AG20443 (cell line): ENCODE measurements at regions not wholly inside any gene's neighbourhood (a gene's known extent, or its start where the extent isn't known, plus 50 kb on each side); places are given as distances from the start of the nearest gene placed in this dataset.
"Not testable (repeated sequence)": the region's sequence is repeated elsewhere in the genome, so short reads cannot be mapped to it uniquely, and the experiment has no call there.

ENCODE experiments used
- DNase-seq: peaks from one replicate; pipeline ENCODE4 v3.0.0; 2012; ENCODE audit warnings: low spot score, mixed read lengths

DNA sequence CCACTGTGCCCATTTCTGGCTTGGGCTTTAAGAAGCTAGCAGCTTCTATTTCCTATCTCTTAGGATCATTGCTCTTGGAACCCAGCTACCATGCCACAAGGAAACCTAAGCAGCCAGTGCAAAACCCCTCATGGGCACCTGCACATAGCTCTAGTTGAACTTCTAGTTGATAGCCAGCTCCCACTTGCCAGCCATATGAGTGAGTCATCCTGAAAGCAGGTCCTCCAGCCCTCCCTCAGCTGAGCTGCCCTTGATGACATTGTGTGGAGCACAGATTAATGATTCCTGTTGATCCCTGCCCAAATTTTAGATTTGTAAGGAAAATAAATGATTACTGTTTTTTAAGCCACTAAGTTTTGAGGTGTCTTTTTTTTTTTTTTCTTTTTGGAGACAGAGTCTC, 234.2 kb upstream of the FBXO33 start:
- DNase-seq = no peak

DNA sequence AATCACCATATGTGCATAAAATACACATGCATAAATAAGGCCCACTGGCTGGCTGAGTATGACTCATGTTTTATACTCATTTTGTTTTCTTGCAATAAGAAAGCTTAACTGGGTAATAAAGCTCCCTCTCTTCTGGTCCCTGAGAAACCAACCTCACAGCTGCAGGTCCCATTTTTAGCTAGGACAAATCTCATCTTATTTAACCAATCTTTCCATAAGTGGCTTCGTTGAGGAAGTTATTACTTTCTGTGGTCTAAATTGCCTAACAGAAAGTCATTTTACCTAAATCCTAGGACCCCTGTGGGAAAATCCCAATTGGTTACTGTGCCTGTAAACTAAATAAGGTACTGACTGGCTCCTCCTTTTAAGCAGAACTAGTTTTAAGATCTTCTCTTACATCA, 232.8 kb upstream of the FBXO33 start:
- DNase-seq = no peak

DNA sequence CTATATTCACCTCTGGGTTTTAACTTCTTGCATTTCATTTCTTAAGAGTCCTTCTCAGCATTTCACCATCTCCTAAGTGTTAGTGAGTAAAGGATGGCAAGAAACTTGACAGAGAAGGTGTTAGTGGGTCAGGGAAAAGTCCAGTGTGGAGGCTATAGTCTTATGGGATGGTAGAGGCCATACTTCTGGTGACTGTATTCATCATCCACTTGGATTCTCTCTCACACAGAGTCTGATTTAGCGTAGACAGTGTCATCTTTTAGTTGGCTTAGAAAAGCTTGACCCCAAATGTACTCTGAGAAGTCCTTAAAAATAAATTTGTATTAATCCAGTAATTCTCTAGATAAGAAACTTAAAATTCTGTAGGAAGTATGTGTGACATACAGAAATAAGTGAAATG, 232.4 kb upstream of the FBXO33 start:
- DNase-seq = no peak

DNA sequence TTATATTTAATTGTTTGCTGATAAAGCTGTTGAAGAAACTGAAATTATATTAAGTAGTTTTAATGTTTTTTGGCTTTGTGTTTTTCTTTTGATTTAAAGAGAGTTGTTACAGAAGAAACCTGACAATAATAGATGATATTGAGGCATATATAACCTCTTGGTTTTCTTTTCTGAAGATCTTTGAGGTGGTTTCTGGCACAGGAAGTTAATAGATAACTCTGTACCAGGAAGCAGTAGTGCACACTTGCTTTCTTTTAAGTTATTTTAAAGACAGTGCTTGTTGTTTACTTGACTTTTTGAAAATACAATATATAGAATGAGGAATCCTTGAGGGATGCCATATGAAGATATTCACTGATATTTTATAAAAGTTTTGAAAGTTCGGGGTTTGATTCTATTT, 209.0 kb upstream of the FBXO33 start:
- no peak for DNase-seq

DNA sequence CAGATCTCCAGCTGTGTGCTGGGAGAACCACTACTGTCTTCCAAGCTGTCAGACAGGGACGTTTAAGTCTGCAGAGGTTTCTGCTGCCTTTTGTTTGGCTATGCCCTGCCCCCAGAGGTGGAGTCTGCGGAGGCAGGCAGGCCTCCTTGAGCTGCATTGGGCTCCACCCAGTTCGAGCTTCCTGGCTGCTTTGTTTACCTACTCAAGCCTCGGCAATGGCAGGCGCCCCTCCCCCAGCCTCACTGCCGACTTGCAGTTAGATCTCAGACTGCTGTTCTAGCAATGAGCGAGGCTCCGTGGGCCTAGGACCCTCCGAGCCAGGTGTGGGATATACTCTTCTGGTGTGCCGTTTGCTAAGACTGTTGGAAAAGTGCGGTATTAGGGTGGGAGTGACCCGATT, 206.8 kb upstream of the FBXO33 start:
- DNase-seq = not testable (repeated sequence)

DNA sequence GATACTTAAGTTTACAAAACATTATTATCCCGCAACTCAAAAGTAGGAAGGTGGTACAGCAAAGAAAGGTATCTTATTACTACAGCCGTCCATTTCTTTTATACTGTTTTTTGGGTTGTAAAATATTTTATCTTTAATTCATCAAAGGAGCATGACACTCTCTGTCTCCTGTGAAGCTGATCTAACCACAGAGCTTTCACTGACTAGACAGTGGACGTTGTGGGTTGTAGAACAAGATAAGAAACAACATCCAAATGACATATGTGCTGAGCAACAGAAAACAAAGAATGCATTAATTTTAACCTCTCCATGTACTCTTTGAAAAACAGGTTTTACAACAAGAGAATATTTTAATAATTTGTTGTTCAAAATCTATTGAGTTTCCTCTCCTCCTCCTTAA, 195.9 kb upstream of the FBXO33 start:
- DNase-seq = no peak

DNA sequence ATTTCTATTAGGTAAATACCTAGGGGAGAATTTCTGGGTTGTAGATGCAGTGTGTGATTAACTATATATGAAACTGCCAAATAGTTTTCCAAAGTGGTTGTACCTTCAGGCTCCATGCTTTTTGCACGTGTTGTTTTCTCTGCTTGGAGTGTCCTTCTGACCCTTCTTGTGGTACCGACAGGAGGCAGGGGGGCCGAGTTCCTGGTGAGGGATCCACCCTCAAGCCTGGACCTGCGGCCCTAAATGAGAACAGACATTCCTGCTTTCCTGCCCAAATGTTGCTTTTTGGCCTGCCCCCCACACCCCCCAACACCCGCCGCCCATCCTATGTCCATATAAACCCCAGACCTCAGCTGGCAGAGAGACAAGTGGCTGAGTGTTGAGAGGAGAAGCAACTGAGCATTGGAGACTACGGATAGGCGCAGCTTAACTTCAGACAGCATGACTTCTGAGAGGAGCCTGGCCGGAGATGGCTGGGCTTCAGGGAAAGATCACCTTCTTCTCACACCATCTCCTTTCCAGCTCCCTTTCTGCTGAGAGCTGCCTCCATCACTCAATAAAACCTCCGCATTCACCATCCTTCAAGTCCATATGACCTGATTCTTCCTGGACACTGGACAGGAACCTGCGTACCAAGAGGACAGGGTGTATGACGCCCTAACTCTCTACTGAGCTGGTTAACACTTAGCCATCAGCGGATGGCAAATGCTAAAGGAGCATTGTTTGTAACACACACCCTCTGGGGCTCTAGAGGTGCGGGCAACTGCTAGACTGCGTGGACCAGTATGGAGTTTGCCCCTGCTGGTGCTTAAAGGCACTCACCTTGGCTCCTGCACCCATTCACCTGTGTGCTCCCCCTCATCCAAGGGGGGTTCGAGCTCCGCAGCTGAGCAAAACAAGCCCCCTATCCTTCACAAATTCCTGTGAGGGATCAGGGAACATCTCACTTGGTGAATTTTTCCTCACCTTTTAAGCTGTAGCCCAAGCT, 194.7 kb upstream of the FBXO33 start:
- DNase-seq = no peak

DNA sequence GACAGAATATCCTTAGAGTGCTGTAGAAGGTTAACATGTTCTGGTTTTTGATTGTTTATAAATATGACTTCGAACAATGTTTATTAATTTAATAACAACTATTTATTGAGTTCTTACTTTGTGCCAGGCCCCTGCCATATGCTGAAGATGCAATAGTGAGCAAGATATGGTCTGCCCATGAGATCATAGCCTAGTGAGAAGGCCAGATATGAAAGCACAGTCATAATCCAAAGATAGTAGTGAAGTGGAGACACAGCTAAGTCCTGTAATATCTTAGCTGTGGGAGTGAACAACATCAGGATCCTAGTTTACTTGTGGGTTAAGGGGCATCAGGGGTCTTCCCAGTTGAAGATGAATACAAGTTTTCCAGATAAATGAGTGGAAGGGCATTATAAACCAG, 189.4 kb upstream of the FBXO33 start:
- DNase-seq = no peak

DNA sequence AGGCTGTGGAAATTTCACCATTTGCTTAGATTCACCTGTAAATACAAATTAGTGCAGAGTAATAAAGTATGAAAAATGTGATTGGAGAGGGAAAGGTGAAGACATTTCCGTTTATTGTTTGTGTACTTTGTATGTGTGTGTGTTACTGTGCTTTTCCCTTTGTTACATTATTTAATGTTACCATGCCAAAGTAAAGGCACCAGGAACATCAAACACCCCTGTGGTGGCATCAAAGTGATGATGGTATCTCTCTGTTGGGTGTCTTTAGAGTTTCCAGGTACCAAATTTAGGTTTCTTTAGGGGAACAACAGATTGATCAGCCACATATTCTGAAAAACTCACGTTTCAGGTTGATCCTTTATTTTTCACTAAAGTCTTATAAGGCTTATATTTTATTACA, 189.0 kb upstream of the FBXO33 start:
- no peak for DNase-seq

DNA sequence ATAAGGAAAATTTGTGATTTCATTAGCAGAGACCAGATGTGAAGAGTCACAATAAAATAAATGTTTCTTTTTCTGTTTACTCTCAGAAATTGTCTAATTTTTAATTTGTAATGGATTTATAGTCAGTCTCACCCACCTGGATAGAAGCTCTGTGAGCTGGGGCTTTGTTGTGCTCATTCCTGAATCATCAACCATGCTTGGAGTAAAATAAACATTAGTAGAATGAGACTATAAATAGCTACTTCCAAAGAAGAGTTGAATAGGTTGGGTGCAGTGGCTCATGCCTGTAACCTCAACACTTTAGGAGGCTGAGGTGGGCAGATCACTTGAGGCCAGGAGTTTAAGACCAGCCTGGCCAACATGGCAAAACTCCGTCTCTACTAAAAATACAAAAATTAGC, 185.3 kb upstream of the FBXO33 start:
- no peak for DNase-seq

DNA sequence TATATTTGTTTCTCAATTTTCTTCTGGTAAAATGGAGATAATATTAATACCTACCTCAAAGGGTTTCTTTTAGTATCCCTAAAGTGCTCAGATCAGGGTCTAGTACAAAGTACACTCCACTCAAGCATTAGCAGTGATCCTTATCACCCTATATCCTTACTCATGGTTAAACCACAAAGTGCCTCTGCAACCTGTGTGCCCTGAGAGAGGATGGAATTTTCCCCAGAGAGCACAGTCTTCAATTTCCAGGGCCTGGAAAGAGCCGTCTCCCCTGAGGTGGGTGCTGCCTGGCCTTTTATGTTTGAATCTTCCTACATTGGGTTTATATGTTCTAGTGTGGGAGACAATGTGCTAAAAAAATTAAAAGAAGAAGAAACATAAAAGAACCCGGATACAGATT, 183.1 kb upstream of the FBXO33 start:
- DNase-seq = no peak

DNA sequence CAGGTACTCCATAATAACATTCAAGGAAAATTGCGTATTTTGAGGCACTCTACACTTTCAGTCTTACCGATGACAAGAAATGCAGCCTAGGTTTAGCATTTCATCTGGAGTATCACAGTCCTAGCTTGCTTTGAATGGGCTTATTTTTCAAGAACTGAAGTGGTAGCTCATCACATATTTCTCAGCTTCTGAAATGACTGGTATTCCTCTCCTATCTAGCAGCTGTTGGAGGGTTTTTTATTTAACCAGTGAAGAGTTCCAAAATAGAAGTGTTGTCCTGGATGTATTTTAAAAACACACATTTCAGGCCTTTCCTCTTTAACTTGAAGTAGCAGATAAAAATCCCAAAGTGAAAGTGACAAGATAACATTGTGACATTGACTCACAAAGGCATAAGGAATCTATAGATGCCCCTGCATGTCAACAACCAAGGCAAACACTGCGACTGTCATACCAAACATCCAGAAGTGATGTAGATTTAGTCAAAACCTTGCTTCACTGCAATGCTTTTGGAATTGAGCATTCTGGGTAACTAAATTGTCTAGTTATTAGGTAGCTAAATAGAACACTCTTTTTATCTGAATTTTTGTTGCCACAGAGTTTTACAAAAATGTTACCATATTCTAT, 182.2 kb upstream of the FBXO33 start:
- no peak for DNase-seq

DNA sequence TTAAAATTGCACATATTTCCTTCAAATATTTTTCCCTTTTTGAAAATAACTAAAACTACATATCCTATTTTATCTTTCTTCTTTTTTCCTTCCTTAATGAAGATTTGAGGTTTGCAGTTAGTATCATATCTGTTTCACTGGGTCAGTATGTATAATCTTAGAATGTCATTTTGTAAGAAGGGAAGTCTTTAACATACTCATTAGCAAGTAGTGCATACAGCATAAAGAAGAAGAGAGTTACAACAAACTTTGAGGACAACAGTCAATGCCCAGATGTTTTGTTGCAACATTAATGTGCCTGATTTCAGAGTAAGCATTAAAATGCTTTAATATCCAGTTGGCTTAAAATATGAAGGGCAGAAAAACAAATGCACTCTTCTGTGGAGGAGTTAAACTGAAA, 176.9 kb upstream of the FBXO33 start:
- no peak for DNase-seq

DNA sequence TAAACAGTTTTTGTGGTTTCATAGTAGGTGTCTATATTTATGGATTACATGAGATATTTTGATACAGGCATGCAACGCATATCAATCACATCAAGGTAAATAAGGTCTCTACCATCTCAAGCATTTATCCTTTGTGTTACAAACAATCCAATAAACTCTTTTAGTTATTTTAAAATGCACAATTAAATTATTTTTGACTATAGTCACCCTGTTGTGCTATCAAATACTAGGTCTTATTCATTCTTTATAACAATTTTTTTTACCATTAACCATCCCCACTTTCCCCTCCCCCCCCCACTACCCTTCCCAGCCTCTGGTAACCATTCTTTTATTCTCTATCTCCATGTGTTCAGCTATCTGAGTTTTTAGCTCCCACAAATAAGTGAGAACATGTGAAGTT, 175.7 kb upstream of the FBXO33 start:
- DNase-seq = no peak

DNA sequence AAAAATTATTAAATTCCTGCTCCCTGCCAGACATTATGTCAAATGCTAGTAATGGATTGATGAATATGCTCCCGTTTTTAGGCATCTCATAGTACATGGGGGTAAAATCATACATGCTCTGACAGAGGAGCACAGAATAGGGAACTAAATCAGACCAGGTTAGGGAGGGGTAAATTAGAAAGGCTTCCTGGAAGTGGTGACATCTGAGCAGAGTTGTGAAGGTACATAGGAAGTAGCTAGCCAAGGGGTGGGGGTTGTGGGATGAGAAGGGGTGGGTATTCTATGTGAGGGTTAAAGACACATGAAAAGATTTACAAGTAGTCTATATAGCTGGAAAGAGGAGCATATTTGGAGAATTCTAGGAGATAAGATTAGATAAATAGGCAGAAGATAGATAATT, 171.7 kb upstream of the FBXO33 start:
- DNase-seq = no peak

DNA sequence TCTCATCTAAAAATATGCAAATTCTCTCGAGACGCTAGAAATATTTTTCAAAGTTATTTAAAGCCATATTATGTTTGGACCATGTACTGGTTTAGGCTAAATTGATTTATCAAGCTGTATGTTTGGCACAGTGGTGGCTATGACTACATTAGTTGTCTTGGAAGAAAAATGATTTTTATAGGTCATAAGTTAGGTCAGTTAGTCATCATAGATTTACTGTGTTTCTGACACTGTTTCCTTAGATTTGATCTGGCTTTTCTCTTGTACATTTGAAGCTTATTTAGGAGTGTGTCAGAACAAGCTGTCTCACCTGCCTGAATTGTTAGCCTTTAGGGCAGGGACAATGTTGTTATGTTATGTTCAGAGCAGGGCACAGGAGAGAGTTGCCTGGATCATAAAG, 161.1 kb upstream of the FBXO33 start:
- no peak for DNase-seq

DNA sequence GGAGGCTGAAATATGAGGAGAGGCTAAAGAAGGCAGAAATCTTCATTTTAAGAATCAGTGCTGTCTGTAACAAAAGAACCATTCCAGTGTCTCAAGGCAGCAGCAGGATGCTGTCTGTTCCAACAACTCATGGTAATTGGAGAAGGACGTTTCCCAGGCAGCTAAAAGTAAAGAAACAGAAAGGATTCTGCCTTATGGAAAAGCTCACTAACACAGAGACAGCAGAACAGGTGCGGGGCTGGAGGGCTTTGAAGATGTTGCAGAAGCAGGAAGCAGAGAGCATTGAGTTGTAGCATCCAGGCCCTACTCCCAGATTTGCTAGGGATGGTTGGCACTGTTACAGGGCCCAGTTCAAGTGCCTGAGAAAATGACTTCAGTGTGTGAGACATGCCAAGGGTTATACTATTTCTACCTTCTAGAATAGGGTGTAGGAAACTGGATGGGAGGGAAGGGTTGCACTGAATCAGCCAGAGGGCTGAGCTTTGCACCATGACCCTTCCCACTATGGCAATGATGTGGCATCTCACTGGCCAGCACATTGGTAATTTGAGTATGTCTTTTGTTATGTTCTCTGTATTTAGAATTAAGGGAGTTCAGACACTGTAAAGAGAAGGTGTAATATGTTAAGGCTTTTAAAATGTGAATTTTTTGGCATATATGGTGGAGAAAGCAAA, 160.0 kb upstream of the FBXO33 start:
- DNase-seq = no peak

DNA sequence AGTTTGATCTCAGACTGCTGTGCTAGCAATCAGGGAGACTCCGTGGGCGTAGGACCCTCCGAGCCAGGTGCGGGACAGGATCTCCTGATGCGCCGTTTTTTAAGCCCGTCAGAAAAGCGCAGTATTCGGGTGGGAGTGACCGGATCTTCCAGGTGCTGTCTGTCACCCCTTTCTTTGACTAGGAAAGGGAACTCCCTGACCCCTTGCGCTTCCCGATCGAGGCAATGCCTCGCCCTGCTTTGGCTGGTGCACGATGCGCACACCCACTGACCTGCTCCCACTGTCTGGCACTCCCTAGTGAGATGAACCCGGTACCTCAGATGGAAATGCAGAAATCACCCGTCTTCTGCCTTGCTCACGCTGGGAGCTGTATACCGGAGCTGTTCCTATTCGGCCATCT, 157.6 kb upstream of the FBXO33 start:
- DNase-seq = not testable (repeated sequence)

DNA sequence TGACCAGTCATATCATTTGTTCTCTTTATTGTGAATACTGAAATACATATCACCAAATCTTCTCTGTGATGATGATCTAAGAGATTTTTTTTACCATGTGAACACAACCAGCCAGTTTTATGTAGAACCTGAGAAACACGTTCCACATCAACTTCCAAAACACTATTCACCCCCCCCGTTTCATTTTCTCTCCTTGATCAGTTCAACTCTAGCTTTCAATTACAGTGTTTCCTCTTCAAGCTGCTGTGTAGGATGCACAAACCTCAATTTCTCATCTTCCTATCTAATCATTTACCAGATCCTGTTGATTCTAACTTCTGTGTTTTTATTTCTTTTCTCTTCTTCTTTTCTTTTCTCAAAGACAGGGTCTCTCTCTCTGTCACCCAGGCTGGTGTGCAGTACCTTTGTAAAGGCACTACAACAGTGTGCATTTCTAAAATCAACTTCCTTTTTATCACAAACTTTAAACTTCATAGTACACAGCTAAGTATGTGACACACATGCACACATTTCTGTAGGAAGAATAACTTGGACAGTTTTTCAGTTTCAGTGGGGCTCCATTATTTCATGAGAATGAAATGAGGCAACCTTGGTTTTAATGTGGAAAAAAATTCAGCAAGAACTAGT, 149.9 kb upstream of the FBXO33 start:
- DNase-seq = no peak

DNA sequence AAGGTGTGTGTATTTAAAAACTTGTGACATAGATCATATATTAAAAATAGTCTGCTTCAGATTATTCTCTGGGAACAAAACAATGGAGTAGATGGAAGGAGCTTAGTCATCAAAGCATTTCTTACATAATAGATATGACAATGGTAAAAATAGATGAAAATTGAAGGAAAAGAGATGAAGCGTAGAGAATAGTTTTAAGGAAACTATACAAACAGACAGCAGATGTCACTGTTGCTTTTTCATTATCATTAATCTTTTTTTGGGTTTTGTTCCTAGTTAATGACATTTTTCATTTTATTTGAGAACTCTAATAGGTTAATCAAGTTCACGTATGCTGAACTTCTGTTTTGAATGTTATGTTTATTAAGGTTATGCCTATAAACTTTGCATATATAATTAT, 149.2 kb upstream of the FBXO33 start:
- no peak for DNase-seq

DNA sequence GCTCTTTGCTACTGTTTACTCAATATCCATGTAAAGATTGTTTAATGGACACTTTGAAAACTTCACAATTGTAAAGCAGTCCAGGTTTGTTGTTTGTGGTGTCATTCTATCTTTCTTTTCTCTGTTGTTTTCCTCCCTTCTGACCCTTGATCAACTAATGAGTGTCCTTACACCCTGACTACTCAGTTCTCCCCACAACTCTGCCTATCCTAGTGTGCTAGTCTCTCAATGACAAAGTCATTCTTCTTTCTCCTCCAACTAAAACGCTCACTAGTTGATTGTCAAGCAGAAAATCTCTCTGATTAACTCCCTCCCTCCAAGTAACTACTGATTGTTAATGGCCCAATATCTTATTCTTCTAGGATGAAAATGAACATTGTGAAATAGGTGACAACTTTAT, 148.5 kb upstream of the FBXO33 start:
- DNase-seq = no peak

DNA sequence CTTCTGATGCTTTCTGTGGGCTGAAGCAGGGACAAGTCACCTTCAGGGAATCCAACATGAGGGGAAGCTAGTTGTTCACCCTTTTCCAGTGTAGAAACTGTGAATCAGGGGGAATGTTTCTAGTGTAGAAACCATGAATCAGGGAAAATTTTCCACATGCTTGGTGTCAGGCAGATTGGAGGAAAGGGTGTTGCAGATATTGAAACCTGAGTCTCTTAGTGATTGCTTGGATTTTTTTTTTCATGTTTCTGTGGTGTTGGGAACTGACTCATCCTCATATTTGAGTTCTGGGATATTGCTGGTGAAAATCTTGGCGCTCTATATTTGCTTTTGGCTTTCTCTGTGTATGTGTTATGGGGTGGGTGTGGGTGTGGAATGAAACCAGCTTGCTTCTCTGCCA, 144.5 kb upstream of the FBXO33 start:
- no peak for DNase-seq

DNA sequence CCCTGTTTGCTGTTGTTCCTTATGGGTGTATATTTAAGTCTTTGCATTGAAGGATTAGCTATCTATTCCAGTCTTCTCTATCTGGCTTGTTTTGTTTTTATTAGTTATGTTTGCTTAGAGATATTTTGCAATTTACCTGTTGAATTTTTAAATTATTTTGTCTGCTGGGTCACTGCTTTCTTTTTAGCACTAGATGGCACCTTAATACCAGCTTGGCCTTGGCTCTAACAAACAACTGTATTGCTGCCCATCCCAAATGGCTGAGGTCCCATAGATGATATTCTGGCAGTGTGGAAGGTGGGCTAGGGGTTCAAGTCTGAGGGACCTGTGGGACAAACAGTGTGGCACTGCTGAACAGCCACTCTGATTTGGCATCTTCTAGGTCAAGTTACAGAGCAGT, 144.0 kb upstream of the FBXO33 start:
- DNase-seq = no peak
